ENCODE measurements at regions not wholly inside any gene's neighbourhood (a gene's known extent, or its start where the extent isn't known, plus 50 kb on each side); places are given as distances from the start of the nearest gene placed in this dataset.

DNA sequence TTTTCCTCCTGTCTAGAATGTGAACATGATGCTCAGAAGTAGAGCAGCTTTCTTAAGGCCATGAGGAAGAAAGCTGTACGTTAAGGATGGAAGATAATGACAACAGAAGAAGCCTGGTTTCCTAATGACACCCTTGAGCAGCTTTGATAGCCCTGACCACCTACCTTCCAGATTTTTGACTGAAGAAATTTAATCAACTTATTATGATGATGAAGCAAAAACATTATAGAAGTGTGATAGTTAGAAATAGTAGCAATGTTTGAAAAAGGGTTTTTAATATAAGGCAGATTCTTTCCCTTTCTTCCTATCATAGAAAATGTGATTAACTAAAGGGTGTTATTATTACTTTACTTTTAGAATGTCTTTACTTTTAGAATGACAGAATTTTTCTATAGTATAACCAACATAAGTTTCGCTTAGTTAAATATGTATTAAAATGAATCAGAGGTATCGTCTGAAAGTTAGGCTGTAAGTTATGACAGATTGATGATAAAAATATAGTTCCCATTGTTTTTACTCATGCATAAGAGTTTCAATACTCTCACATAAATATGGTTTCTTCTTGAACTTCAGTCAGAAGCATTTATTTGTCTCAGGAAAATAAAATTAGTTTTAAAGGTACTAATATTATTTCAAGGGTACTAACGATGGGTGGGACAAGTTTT, 50.1 kb upstream of the PPFIA2 start:
- TF ChIP-seq, protein P1, sequence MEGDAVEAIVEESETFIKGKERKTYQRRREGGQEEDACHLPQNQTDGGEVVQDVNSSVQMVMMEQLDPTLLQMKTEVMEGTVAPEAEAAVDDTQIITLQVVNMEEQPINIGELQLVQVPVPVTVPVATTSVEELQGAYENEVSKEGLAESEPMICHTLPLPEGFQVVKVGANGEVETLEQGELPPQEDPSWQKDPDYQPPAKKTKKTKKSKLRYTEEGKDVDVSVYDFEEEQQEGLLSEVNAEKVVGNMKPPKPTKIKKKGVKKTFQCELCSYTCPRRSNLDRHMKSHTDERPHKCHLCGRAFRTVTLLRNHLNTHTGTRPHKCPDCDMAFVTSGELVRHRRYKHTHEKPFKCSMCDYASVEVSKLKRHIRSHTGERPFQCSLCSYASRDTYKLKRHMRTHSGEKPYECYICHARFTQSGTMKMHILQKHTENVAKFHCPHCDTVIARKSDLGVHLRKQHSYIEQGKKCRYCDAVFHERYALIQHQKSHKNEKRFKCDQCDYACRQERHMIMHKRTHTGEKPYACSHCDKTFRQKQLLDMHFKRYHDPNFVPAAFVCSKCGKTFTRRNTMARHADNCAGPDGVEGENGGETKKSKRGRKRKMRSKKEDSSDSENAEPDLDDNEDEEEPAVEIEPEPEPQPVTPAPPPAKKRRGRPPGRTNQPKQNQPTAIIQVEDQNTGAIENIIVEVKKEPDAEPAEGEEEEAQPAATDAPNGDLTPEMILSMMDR (IDR thresholded peaks at IDR 0.05), result no peak
- no peak for TF ChIP-seq POLR2A (IDR thresholded peaks at IDR 0.05)
